ENCODE measurements at regions not wholly inside any gene's neighbourhood (a gene's known extent, or its start where the extent isn't known, plus 50 kb on each side); places are given as distances from the start of the nearest gene placed in this dataset.
"Not testable (repeated sequence)": the region's sequence is repeated elsewhere in the genome, so short reads cannot be mapped to it uniquely, and the experiment has no call there.

DNA sequence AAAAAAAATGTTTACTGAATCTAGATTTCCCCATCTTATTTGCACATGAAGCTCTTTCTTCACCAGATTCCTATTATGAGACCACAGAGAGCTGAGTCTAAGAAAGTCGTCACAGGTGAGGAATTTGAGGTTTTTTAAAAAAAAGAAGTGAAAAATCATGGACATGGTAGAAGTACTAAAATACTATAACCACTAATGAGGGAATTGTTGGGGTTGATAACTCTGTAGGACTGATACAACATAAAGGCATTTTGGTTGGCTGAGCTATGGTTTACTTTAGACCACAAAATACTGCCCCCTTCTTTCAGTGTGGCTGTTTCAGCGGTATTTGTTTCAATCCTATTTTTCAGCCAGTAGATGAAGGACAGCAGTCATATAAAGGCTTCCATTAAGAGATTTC, 1111.3 kb downstream of the TYW1 start:
- no peak for DNase-seq

DNA sequence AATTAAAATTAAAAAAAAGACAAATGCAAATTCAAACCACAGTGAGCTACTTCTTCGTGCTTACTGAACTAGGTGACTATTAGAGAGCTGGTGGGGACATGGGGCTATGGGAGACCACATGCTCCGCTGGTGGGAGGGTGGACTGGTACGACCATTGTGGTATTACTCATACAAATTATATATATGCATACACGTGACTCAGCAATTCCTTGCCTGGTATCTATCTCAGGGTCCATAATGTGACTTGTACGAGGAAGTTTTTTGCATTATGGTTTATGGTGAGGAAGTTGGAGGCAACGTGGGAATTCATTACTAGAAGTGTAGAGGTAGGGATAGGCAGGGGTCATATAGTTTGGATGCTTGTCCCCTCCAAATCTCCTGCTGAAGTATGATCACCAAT, 1112.7 kb downstream of the TYW1 start:
- DNase-seq, result no peak

DNA sequence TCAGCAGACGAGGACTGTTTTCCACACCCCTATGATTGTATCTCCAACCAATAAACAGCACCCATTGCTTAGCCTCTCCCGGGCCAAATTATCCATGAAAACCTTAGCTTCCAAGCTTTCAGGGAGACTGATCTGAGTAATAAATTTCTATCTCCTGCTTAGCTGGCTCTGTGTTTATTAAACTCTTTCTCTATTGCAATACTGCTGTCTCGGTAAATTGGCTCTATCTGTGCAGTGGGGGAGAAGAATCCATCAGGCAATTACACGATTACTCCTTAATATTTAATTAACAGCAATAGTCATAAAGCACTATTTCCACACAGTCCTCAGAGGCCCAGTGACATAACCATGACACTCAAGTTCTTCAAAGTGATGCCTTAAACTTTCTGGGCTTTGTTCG, 1122.8 kb downstream of the TYW1 start:
- DNase-seq, result no peak

DNA sequence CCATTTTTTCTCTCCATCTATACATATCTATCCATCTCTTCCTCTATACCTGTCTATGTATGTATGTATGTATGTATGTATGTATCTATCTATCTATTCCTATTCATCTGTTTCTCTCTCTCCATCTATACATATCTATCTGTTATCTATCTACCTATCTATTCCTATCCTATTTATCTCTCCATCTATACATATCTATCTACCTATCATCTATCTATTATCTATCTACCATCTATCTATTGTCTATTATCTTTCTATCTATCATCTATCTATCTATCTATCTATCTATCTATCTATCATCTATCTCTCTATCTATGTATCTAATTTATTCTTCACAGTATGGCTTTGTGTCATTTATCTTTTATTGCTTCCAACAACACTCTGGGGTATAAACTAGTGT, 1124.4 kb downstream of the TYW1 start:
- DNase-seq, result no peak

DNA sequence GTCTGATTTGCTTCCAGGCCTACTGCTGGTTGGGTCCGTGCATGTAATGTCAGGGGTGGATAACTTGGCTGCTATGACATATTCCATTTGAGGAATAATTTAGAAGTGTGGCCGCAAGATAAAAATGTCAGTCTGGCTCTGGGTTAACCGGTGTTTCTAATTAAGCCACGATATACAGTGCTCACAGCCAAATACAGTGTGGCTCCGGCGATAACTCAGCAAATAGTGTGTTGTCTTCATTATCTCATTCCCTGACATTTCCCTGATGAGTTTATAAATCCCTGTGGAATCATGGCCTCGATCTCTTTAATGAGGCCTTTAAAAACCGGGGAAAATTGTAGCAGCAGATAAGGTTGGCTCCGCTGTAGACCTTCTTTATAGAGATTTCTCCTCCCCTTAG, 1125.0 kb downstream of the TYW1 start:
- no peak for DNase-seq

DNA sequence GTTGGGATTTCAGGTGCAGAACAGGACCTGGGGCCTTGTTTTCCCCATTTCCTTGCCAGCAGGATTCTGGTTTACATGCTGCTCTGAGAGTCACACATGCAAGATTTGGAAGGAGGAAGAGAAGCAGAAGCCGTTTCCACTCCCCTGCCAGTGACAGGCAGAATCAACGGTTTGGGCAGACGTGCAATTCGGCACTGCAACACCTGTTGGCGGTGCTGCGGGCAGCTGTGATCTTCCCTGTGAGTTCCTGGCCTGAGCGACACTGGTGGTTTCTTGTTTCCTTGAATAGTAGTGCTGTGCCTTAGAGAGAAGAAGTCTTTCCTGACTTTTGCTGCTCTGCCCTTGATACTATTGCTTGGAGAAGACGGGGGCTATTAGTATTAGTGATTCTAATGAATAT, 1126.2 kb downstream of the TYW1 start:
- DNase-seq, result no peak

DNA sequence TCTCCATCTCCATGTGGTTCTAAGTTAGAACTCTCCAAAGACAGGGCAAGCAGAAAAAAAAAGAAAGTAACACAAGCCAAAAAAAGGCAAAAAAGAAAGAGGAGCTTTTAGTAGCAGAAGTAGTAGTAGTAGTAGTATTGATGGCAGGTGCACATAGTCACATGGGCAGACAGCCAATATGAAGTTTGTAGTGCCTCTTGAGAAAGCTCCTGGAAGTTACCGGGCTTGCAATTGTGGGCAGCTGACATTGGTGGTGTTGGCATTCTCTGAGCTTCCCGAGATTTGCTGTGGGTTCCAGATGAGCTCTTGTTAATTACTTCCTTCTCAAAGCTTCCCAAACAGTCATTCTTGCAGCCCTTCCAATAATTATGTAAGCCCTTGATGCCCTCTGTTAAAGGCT, 1128.5 kb downstream of the TYW1 start:
- peak; percentile 75 for DNase-seq

DNA sequence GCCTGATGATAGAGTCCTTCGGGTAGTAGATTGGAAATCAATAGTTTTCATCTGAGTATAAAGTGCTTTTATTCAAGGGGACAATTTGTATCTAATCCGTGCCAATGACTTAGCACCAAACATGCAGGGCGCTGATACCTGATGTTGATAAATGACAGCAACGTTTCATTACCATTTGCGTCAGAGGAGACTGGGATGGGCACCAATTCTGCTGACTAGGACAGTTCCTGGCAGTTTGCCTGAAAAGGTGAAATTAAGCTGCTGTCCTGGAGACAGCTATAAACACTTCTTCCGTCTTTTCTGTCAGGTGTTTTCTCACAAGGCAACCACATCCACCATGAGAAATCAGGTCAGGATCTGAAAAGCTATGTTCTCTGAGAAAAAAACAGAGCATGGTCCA, 1136.4 kb downstream of the TYW1 start:
- DNase-seq, result no peak

DNA sequence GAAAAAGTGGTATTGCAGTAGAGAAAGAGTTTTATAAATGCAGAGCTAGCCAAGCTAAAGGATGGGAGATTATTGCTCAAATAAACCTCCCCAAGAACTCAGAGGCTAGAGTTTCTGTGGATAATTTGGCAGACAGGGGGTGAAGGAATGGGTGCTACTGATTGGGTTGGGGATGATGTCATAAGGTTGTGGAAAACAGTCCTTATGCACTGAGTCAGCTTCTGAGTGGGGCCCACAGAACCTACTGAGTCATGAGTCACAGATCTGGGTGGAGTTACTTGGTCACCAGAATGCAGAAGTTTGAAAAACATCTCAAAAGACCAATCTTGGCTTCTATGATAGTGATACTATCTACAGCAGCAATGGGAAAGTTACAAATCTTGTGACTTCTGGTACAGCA, 1146.7 kb downstream of the TYW1 start:
- DNase-seq, result no peak

DNA sequence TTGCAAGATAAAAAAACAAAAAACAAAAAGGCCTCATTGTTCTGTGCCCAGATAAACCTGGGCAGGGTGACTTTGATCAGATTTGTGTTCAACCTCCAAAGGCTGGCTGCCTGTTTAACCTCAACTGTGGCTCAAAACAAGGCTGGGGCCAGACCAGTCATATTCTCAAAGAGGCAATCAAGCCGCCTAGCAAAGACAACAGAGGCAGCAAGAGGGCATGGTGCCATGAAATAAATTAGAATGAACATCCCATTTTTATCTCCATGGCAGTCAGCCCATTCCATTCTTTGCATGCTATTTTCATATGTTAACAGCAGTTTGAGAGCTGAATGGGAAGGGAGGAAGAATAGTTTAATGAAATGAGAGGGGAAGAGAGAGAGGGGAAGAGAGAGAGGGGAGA, 1150.3 kb downstream of the TYW1 start:
- no peak for DNase-seq

DNA sequence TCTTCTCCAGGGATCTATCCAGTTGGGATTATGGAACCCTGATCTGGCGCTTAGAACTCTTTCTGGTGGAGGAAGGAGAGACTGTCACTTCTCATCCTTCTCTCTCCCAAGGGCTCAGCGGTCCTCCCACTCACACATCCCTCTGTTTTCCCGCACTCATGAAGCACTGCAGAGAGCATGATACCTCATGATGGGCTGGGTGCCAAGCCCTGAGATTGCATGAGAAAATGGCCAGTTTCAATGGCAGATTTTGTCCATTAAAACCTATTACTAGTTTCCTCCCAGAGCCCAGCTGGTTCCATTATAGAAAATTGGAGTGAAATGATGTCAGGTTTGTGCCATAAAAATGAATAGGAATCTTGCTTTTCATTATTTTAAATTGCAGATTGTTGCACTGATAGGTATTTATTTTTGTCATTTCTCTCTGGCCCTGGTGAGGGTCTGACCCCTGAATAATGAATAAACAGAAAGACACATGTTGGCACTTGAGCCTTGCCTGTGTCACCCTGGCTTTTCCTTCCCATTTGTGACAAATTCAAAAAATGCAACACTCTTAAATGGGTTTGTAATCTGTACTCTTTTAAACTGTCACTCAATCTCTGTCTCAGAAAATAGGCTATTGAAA, 1151.1 kb downstream of the TYW1 start:
- DNase-seq, result no peak

DNA sequence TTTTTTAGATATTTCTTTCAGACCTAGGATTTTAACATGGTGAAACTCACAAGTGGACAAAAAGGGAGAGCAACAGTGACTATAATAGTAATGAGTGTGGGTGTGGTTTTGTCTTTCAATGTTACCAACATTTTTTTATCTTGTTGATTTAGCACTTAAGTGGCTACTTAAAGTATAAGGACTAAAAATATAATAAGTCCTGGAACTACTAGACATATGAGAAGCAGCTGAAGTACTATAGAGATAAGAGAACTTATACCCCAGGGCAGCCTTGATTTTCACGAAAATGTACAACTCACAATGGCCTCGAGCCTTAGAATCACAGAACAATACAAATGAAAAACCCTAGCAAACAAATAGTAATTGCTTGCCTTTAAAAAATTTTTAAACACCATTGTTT, 1151.8 kb downstream of the TYW1 start:
- DNase-seq, result peak; percentile 58

DNA sequence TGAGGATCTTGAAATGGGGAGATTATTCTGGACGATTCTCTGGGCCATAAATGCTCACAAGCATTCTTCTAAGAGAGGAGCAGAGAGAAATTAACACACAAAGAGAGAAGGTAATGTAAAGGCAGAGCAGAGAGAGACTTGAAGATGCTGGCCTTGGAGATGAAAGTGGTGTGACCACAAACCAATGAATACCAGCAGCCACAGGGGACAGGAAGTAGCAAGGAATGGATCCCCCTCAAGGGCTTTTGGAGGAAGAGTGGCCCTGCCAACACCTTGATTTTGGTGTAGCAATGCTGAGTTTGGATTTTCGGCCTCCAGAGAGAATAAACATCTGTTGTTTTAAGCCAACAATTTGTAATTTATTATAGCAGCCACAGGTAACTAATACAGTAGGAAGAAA, 1155.6 kb downstream of the TYW1 start:
- DNase-seq, result no peak

DNA sequence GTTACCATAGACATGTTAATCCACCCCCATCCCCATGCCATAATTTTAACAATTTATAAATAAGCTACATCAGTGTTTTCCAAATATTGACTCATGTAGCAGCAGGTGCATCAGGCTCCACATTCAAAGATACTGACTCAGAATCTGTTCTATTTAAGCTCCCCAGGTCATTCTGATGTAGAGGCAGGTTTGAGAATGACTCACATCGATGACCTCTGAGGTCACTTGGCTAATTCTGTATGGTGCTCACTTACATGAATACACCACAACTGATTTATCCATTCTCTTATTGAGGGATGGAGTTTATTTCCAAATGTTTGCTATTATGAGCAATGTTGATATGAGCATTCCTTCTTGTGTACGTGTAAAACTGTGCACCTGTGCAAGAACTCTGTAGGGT, 1159.0 kb downstream of the TYW1 start:
- no peak for DNase-seq

DNA sequence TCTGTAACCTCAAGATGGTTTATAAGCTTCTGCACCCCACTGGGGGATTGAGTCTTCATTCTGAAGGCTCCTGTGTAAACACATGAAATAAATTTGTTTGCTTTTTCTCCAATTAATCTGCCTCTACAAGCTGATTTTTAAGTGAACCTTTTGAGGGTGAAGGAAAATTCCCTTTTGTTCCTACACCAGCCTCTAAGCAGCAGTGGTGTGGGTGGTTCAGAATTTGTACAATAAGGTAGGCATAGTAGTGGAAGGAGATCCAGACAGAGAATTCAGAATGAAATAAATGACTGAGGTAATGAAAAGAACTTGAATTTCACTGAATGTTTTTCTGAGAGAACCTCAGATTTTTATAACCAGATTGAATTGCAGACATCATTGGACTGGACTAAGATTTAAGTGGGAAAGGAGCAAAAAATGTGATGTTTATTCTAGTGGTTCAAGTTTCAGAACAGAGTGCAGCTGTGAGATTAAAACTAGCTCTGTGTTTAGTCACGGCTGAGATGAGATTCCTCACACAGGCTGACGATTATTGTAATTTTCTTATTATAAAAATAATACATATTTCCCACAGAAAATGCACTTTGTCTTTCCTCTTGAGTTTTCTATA, 1162.2 kb downstream of the TYW1 start:
- no peak for DNase-seq

DNA sequence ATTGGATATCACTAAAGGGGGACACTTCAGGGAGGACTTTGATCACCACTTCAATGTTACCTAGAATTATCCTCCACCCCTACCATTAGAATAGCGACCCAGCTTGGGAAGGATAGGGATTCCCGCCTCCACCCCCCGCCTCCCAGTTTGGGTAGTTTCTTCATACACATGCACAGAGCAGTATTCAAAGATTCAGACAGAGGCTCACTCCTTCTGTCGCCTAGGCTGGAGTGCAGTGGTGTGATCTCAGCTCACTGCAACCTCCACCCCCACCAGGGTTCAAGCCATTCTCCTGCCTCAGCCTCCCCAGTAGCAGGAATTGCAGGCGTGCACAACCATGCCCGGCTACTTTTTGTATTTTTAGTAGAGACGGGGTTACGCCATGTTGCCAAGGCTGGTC, 1166.1 kb downstream of the TYW1 start:
- DNase-seq, result no peak

DNA sequence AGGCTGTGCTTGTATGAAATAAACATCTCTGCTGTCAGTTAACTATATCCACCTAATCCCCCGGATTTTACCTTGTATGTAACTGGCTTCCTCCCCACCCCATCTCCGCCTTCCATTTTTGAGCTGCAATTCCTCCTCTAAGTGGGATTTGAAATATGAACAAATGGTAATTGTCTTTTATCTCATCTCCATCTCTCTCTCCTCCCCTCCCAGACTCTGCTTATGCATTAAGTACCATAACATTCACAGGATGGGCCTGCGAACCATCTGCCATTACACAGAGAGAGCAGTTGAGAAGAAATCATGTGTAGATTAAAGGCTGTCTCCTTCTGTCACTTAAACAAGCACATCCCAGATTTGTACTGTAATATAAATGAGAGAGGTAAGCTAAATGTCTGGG, 1169.9 kb downstream of the TYW1 start:
- no peak for DNase-seq

DNA sequence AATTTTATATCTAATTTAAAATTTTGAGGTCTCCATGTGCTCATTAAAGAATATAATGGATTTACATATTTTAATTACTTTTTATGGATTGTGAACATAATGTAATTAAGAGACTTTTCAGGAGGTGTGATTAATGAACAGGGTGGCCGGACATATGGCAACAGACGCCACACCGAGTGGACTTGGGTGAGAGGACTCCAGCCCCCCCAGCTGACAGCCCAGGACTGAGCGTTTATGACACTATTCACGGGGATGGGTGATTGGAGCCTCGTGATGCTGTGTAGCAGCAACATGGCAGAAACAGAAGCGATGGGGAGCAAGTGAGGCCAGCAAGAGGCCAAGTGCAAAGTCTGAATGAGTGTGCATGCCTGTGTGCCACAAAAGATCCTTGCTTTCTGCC, 1176.9 kb downstream of the TYW1 start:
- no peak for DNase-seq

DNA sequence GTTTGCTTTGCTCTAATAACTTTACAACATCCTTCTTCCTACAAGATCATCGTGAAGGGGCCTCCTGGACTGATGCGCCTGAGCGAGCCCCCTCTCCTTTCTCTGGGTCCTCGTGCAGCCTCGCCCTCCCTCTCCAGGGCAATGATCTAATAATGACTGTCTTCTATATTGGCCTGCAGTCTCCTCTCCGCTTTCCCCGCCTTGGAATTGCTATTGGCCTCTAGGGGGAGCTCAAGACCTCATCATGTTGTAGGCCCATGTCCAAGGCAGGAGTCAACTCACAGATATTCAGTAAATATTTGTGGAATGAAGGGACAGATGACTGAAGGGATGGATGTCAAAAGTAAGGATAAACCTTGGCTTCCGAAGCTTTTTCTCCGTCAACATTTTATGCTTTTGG, 1180.3 kb downstream of the TYW1 start:
- DNase-seq, result peak; percentile 68

DNA sequence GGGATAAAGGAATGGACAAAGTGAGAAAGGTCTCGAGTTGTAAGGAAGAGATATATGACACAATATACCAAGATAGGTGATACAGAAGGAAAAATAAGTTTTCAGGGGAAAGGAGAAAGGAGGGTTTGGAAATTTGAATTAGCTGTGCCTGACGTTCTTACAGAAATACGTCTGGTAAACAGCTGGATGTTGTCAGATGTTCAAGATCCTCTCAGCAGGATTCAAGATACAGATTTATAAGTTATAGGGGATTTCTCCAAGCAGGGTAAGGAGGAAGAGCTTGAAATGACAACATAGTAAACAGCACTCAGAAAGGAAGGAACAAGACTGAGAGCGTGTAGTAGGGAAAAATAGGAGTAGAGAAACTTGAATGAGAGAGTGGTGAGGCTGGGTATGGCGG, 1184.1 kb downstream of the TYW1 start:
- DNase-seq, result no peak

DNA sequence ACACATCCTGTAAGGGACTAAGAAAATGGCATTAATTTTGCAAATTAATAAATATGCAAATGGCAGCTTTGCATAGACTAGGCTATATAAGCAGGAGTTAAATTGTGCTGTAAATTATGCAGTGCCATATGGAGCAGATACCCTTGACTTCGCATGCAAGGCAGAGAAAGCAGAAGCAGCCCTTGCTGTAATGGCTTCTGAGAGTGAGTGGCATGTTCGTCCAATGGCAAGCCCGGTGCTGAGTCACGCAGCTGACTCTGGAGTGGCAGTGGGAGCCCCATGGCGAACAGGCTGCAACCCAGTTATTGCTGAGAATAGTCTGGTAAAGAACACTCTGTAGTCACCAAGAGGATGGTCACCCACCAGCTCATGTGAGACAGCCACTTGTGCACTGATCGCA, 1186.5 kb downstream of the TYW1 start:
- DNase-seq, result peak; percentile 86

DNA sequence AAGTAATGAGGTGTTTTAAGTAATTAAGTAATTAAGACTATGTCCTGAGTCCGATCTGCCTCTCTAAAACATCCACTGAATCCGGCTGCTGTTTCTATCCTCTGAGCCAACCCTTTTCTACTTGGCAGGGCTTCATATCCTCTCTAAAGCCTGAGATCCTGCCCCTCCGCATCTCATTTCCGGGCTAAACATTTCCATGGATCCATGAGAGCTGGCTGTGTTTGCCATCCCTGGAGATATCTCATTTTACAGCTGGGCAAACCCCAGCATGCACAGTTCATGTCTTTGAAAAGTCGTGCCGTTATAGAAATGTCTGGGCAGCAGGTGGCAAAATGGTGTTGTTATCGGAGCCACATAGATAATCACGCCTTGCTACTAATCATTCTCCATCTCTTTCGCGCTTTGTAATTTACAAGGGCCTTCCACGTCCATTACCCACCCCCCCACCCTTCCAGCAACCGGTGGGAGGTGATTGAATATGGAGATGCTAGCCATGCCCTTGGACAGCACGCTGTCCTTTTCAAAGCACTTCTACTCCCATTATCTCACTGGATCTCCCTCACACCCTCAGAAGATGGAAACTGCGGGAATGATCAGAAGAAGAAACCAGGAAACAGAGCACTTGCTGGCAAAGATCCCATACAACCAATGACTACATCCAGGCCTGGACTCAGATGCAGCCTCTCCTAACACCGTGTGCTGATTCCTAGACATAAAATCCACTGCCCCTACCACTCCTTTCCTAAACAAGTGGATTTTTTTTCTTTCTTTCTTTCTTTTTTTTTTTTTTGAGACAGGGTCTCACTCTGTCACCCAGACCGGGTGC, 1189.2 kb downstream of the TYW1 start:
- peak; percentile 65 for DNase-seq

DNA sequence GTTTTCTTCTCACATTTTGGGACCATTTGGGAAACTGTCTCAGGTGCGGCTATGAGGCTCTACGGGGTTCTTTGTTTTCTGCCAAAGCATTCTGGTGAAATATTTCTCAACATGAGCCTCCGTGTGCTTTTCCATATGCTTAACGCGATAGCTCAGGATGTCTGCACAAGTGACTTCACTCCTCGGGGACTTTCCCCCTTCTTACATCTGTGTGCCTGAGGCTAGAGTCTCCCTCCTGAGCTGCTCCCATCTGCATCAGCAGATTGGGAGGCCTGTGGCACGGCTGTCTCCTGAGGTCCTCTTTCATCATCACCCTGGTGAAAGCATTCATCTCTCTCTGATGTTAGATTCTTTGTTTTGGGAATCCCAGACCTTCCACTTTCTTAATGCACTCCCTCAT, 1190.9 kb downstream of the TYW1 start:
- no peak for DNase-seq

DNA sequence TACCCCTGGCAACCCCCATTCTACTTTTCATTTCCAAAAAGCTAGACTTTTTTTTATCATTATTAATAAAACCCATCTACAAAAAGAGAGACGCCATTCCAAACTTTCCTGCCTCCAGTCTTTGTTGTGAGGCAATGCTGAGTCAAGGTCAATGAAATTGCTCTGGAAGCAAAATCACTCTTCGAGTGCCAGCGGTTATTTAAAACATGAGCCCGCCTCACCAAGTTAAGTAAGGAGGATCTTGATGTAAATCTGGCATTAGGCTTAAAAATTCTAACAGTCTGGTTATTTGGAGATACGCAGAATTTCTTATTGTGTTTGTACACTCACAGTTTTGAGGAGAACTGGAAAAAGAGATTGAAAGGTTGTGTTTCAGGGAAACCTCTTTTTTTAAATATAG, 1196.3 kb downstream of the TYW1 start:
- no peak for DNase-seq

DNA sequence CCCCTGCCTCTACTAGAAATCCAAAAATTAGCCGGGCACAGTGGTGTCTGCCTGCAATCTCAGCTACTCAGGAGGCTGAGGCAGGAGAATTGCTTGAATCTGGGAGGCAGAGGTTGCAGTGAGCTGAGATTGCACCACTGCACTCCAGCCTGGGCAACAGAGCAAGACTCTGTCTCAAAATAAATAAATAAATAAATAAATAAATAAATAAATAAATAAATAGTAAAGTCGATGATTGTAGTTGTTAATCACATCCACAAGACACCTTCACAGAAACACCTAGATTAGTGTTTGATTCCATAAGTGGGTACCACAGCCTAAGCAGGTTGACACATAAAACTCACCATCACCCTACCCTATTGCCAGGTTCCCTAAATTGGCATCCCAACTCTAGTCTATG, 1199.0 kb downstream of the TYW1 start:
- not testable (repeated sequence) for DNase-seq

Measured in NCI-H510A treated with DMSO at 0.1 percent for 48 hours (cell line).